SK-N-SH treated with all-trans-retinoic acid at 6 μM for 48 hours (cell line): ENCODE measurements at regions not wholly inside any gene's neighbourhood (a gene's known extent, or its start where the extent isn't known, plus 50 kb on each side); places are given as distances from the start of the nearest gene placed in this dataset.

ENCODE experiments used
- ATAC-seq: fragments of 200-7000 bp; cut with Tn5 transposase; 3 replicates; pipeline ENCODE4 v1.9.1; 2020; ENCODE audit warnings: mild to moderate bottlenecking, moderate library complexity
- BACH2 ChIP-seq: fragments of 250-450 bp; sonication (Bioruptor Pico); IDR thresholded peaks from 2 replicates; pipeline ENCODE4 v1.9.0; 2021; ENCODE audit warnings: mild to moderate bottlenecking, borderline replicate concordance
- CREB5 ChIP-seq: fragments of 250-450 bp; sonication (Bioruptor Pico); IDR thresholded peaks from 2 replicates; pipeline ENCODE4 v1.5.1; 2020; ENCODE audit warnings: low read depth, mild to moderate bottlenecking, moderate library complexity
- CSDC2 ChIP-seq: fragments of 250-450 bp; sonication (Bioruptor Pico); IDR thresholded peaks from 2 replicates; pipeline ENCODE4 v1.5.0; 2020; ENCODE audit warnings: mild to moderate bottlenecking, moderate library complexity
- CSRNP3 ChIP-seq: fragments of 250-450 bp; sonication (Bioruptor Pico); IDR thresholded peaks from 2 replicates; pipeline ENCODE4 v1.5.1; 2021; ENCODE audit warnings: mild to moderate bottlenecking, moderate library complexity
- ESRRG ChIP-seq: fragments of 250-450 bp; sonication (Bioruptor Pico); IDR thresholded peaks from 2 replicates; pipeline ENCODE4 v1.6.1; 2021; ENCODE audit warnings: mild to moderate bottlenecking
- GLIS3 ChIP-seq: fragments of 250-450 bp; sonication (Bioruptor Pico); IDR thresholded peaks from 2 replicates; pipeline ENCODE4 v1.5.0; 2020; ENCODE audit warnings: mild to moderate bottlenecking, moderate library complexity
- ISL1 ChIP-seq: fragments of 250-450 bp; sonication (Bioruptor Pico); IDR thresholded peaks from 2 replicates; pipeline ENCODE4 v2.1.2; 2022; ENCODE audit warnings: mild to moderate bottlenecking, moderate library complexity
- OSR1 ChIP-seq: fragments of 250-450 bp; sonication (Bioruptor Pico); IDR thresholded peaks from 2 replicates; pipeline ENCODE4 v1.8.0; 2022; ENCODE audit warnings: moderate library complexity, mild to moderate bottlenecking, inconsistent platforms
- PPARA ChIP-seq: fragments of 250-450 bp; sonication (Bioruptor Pico); IDR thresholded peaks from 2 replicates; pipeline ENCODE4 v1.5.0; 2020; ENCODE audit warnings: mild to moderate bottlenecking, borderline replicate concordance
- RARB ChIP-seq: fragments of 250-450 bp; sonication (Bioruptor Pico); IDR thresholded peaks from 2 replicates; pipeline ENCODE4 v1.8.0; 2021; ENCODE audit warnings: mild to moderate bottlenecking, moderate library complexity
- SNAI2 ChIP-seq: fragments of 250-450 bp; sonication (Bioruptor Pico); IDR thresholded peaks from 2 replicates; pipeline ENCODE4 v1.5.0; 2020; ENCODE audit warnings: mild to moderate bottlenecking, moderate library complexity
- TCF4 ChIP-seq: fragments of 250-450 bp; sonication (Bioruptor Pico); IDR thresholded peaks from 2 replicates; pipeline ENCODE4 v1.8.0; 2021; ENCODE audit warnings: mild to moderate bottlenecking, moderate library complexity, borderline replicate concordance
- TOX ChIP-seq: fragments of 250-450 bp; sonication (Bioruptor Pico); IDR thresholded peaks from 2 replicates; pipeline ENCODE4 v1.8.0; 2021; ENCODE audit warnings: mild to moderate bottlenecking, moderate library complexity, borderline replicate concordance
- TSHZ2 ChIP-seq: fragments of 250-450 bp; sonication (Bioruptor Pico); IDR thresholded peaks from 2 replicates; pipeline ENCODE4 v1.5.0; 2020; ENCODE audit warnings: mild to moderate bottlenecking, moderate library complexity
- ZFP3 ChIP-seq: fragments of 250-450 bp; sonication (Bioruptor Pico); IDR thresholded peaks from 2 replicates; pipeline ENCODE4 v1.5.0; 2020; ENCODE audit warnings: mild to moderate bottlenecking, moderate library complexity
- ZFP30 ChIP-seq: fragments of 450-650 bp; formaldehyde crosslinking; IDR thresholded peaks from 2 replicates; pipeline ENCODE4 v1.5.0; 2022; ENCODE audit warnings: mild to moderate bottlenecking, moderate library complexity
- ZNF565 ChIP-seq: fragments of 450-650 bp; formaldehyde crosslinking; conservative IDR thresholded peaks from 2 replicates; pipeline ENCODE4 v1.5.0; 2020; ENCODE audit warnings: low read depth, mild to moderate bottlenecking, moderate library complexity
- ZNF8 ChIP-seq: fragments of 450-650 bp; formaldehyde crosslinking; IDR thresholded peaks from 2 replicates; pipeline ENCODE4 v1.5.0; 2020; ENCODE audit warnings: mild to moderate bottlenecking, moderate library complexity

GRCh38 chr11:25587496-25587895 is 744.4 kb upstream of the ANO3 start:
- no peak for TF ChIP-seq CSDC2 (CRISPR knock-in tag)
- no peak for TF ChIP-seq ESRRG (CRISPR knock-in tag)
- TF ChIP-seq PPARA (CRISPR knock-in tag) = no peak
- TF ChIP-seq ZFP30 = no peak
- no peak for ATAC-seq

GRCh38 chr11:25593221-25593620 is 738.7 kb upstream of the ANO3 start:
- ATAC-seq = no peak
- TF ChIP-seq TCF4 (CRISPR knock-in tag) (peak; percentile 70), ESRRG (CRISPR knock-in tag) (no peak), ISL1 (peak; percentile 52; the same call in 1 of the 2 replicates), TOX (CRISPR knock-in tag) (no peak), TSHZ2 (CRISPR knock-in tag) (no peak), CSRNP3 (CRISPR knock-in tag) (no peak), ZNF565 (CRISPR knock-in tag) (no peak)

GRCh38 chr11:25596701-25597100 is 735.2 kb upstream of the ANO3 start:
- ATAC-seq = no peak

GRCh38 chr11:25597696-25598095 is 734.2 kb upstream of the ANO3 start:
- no peak for TF ChIP-seq GLIS3
- no peak for TF ChIP-seq ZNF8
- TF ChIP-seq PPARA (CRISPR knock-in tag) = no peak
- no peak for TF ChIP-seq ZNF565 (CRISPR knock-in tag)
- no peak for TF ChIP-seq CREB5 (CRISPR knock-in tag)
- no peak for TF ChIP-seq ISL1
- TF ChIP-seq TOX (CRISPR knock-in tag) = no peak
- TF ChIP-seq OSR1 (CRISPR knock-in tag) = no peak
- ATAC-seq = no peak

More at GRCh38 chr11:25596701-25597100, 735.2 kb upstream of the ANO3 start:
- TF ChIP-seq RARB (CRISPR knock-in tag) (no peak), ZFP3 (CRISPR knock-in tag) (no peak), PPARA (CRISPR knock-in tag) (no peak), ZNF8 (no peak), SNAI2 (no peak), ZNF565 (CRISPR knock-in tag) (no peak), BACH2 (CRISPR knock-in tag) (no peak), TSHZ2 (CRISPR knock-in tag) (no peak), ESRRG (CRISPR knock-in tag) (no peak), CSRNP3 (CRISPR knock-in tag) (no peak)
